Spleen (tissue), 7 donors: ENCODE measurements at regions not wholly inside any gene's neighbourhood (a gene's known extent, or its start where the extent isn't known, plus 50 kb on each side); places are given as distances from the start of the nearest gene placed in this dataset.

ENCODE experiments used
- CTCF ChIP-seq, 11 experiments: fragments of 200-600 bp in 7 of 11; fragments of 450-650 bp in 4 of 11; sonication (generic) in 4 of 11; IDR thresholded peaks in 8 of 11; conservative IDR thresholded peaks in 3 of 11; 1 replicate in 7 of 11; 2 replicates in 4 of 11; pipeline versions ENCODE4 v1.4.0 to v1.8.0; 2016 to 2021; ENCODE audit warnings: antibody characterized with exemption in 11 of 11, inconsistent platforms in 4 of 11, mild to moderate bottlenecking in 1 of 11
- POLR2A ChIP-seq, 3 donors: fragments of 450-650 bp; IDR thresholded peaks; one replicate each; pipeline ENCODE4 v1.5.1; 2017; ENCODE audit warnings: antibody characterized with exemption in 3 of 3, mild to moderate bottlenecking in 1 of 3
- donor health status: DM: no; HTN: no; CAD: no; lungs with moderate emphysema.
- donor health status: DM: no; HTN: no; CAD: no.
- donor health status: DM: no; HTN: no; CAD: no.

- no peak for TF ChIP-seq CTCF (IDR thresholded peaks at IDR 0.05 in 8 of 11, conservative IDR thresholded peaks at IDR 0.05 in 3 of 11)
- no peak for TF ChIP-seq POLR2A (IDR thresholded peaks at IDR 0.05)
Measured at GRCh38 chr3:38960042-38960622, 91.6 kb downstream of the SCN11A start.
